Activated CD4-positive, alpha-beta T cell treated with anti-CD3 and anti-CD28 coated beads, Interleukin-2, Interleukin-6, amounts not matched to agents 100 ng/mL and 50 ng/mL, durations not matched to agents 16 hours and 8 hours (primary cell): ENCODE measurements at regions not wholly inside any gene's neighbourhood (a gene's known extent, or its start where the extent isn't known, plus 50 kb on each side); places are given as distances from the start of the nearest gene placed in this dataset.
"Not testable (repeated sequence)": the region's sequence is repeated elsewhere in the genome, so short reads cannot be mapped to it uniquely, and the experiment has no call there.

ENCODE experiments used
- DNase-seq: peaks from one replicate; pipeline ENCODE4 v3.0.0-alpha.2; 2020

- DNase-seq = no peak
Observed at GRCh38 chr22:46026899-46027210, 49.9 kb upstream of the WNT7B start.

- no peak for DNase-seq
Observed at GRCh38 chr22:46027211-46028105, 50.5 kb upstream of the WNT7B start.

GRCh38 chr22:46028106-46028991, 51.4 kb upstream of the WNT7B start:
- DNase-seq = no peak

GRCh38 chr22:46029036-46029435, 52.1 kb upstream of the WNT7B start:
- no peak for DNase-seq

GRCh38 chr22:46029574-46030200, 52.7 kb upstream of the WNT7B start:
- no peak for DNase-seq

- DNase-seq = no peak
Observed at GRCh38 chr22:46030231-46030880, 53.4 kb upstream of the WNT7B start.

GRCh38 chr22:46031066-46031465, 54.1 kb upstream of the WNT7B start:
- DNase-seq = no peak

GRCh38 chr22:46031557-46031956, 54.6 kb upstream of the WNT7B start:
- no peak for DNase-seq

GRCh38 chr22:46031965-46032851, 55.2 kb upstream of the WNT7B start:
- no peak for DNase-seq

- no peak for DNase-seq
Observed at GRCh38 chr22:46033256-46034200, 56.6 kb upstream of the WNT7B start.

GRCh38 chr22:46034480-46034879, 57.5 kb upstream of the WNT7B start:
- DNase-seq = not testable (repeated sequence)

- no peak for DNase-seq
Observed at GRCh38 chr22:46035380-46035741, 58.4 kb upstream of the WNT7B start.

GRCh38 chr22:46035742-46036557, 59.0 kb upstream of the WNT7B start:
- DNase-seq = peak; percentile 100

- peak; percentile 53 for DNase-seq
Observed at GRCh38 chr22:46036558-46037408, 59.8 kb upstream of the WNT7B start.

GRCh38 chr22:46038174-46038487, 61.2 kb upstream of the WNT7B start:
- DNase-seq = no peak

GRCh38 chr22:46038516-46039430, 61.8 kb upstream of the WNT7B start:
- DNase-seq = no peak

- no peak for DNase-seq
Observed at GRCh38 chr22:46039535-46039934, 62.6 kb upstream of the WNT7B start.
